ENCODE measurements at regions not wholly inside any gene's neighbourhood (a gene's known extent, or its start where the extent isn't known, plus 50 kb on each side); places are given as distances from the start of the nearest gene placed in this dataset.

DNA sequence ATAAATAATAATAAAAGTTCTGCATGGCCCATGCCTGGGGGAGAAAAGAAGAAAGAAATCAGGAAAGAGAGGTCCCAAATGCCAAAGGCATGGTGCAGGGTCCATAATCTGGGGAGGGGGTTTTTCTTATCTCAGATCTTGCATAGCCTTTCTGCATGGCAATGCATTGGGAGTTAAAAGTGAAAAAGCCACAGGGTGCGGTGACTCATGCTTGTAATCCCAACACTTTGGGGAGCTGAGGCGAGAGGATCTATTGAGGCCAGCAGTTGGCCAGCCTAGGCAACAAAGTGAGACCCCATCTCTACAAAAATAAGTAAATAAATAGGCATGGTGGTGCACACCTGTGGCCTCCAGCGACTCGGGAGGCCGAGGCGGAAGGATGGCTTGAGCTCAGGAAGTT is 76.8 kb upstream of the GATA2 start:
- TF ChIP-seq, protein P1, sequence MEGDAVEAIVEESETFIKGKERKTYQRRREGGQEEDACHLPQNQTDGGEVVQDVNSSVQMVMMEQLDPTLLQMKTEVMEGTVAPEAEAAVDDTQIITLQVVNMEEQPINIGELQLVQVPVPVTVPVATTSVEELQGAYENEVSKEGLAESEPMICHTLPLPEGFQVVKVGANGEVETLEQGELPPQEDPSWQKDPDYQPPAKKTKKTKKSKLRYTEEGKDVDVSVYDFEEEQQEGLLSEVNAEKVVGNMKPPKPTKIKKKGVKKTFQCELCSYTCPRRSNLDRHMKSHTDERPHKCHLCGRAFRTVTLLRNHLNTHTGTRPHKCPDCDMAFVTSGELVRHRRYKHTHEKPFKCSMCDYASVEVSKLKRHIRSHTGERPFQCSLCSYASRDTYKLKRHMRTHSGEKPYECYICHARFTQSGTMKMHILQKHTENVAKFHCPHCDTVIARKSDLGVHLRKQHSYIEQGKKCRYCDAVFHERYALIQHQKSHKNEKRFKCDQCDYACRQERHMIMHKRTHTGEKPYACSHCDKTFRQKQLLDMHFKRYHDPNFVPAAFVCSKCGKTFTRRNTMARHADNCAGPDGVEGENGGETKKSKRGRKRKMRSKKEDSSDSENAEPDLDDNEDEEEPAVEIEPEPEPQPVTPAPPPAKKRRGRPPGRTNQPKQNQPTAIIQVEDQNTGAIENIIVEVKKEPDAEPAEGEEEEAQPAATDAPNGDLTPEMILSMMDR (IDR thresholded peaks at IDR 0.05) = no peak
- no peak for TF ChIP-seq POLR2A (IDR thresholded peaks at IDR 0.05)

Data from body of pancreas (tissue), 4 donors.